ENCODE measurements at regions not wholly inside any gene's neighbourhood (a gene's known extent, or its start where the extent isn't known, plus 50 kb on each side); places are given as distances from the start of the nearest gene placed in this dataset.

DNA sequence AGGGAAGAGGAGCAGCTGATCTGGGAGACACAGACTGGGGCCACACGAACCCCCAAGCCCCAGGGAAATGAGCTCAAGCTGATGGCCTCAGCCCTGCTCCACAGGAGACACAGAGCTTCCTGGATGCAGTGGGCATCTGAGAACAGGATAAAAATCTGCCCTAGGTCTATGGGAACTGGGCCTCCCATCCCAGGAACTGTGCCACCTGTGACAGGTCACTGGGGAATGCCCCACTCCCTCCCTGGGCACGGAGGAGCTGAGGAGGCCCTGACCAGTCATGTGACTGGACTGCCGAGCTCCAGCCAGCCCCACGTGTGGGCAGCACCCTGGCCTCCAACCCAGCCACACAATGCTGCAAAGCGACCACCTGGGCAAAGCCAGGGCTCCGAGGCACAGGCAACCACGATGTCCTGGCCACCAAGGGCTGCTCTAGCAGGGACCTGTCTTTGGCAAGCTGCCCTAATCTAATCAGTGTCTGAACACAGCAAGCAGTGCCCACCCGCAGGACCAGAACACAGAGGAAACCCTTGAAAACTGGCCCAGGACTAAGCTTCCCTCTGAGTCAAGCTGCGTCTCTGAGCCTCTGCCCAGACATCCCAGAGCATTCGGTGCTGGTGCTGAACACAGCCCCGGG, 57.8 kb upstream of the ID2 start:
- ATAC-seq (no peak), DNase-seq (ENCODE audit: low read depth, low spot score) (no peak)
- Histone ChIP-seq H2AFZ (ENCODE audit: low read depth, low read length, poor library complexity, severe bottlenecking) (no peak overlapping the region), H3K4me2 (ENCODE audit: low read length) (no peak overlapping the region), H3K27ac (ENCODE audit: low read depth, low read length) (no peak overlapping the region), H3K27me3 (ENCODE audit: insufficient read depth, low read length) (no peaks in the 10 kb centered on the region), H3K4me3 (replicated peaks in 1 of 2; ENCODE audit: low read depth in 1 of 2, low read length in 2 of 2) (no peak overlapping the region), H4K20me1 (ENCODE audit: insufficient read depth) (no peaks in the 10 kb centered on the region), H3K9ac (ENCODE audit: low read length) (no peak overlapping the region), H3K9me2 (ENCODE audit: insufficient read depth) (no peaks in the 10 kb centered on the region), H3K4me1 (ENCODE audit: control insufficient read depth in 1 of 2, insufficient read depth in 2 of 2, low read length in 2 of 2) (peaks cover 30 to 49% of the 10 kb centered on the region in 2 experiments), H3K36me3 (ENCODE audit: control insufficient read depth in 1 of 2, insufficient read depth in 2 of 2, low read length in 2 of 2) (no peaks in the 10 kb centered on the region), H3K9me3 (ENCODE audit: control insufficient read depth in 1 of 2, insufficient read depth in 1 of 2, low read depth in 1 of 2, low read length in 2 of 2) (no peaks in the 10 kb centered on the region), H3K79me2 (ENCODE audit: insufficient read depth, low read length) (no peaks in the 10 kb centered on the region)
- TF ChIP-seq EZH2phosphoT487 (IDR thresholded peaks at IDR 0.05; ENCODE audit: borderline replicate concordance), result no peak
- TF ChIP-seq ZNF274 (IDR thresholded peaks at IDR 0.05; ENCODE audit: low read depth, low read length), result no peak
- TF ChIP-seq ZFX (IDR thresholded peaks at IDR 0.05), result no peak
- no peak for TF ChIP-seq YY1 (IDR thresholded peaks at IDR 0.05; ENCODE audit: extremely low read depth, insufficient replicate concordance, low read depth, low read length)
- BruUV-seq (replicated peaks), result no TSS peak
- POLR2A ChIA-PET, result interaction anchor here (0.8 to 1.7 kb wide), 2 partner anchors 56 to 58 kb away, joined by 3 to 7 read pairs; partner anchors contain the start of gene ID2
- intact Hi-C loops (cut with micrococcal nuclease), result no loop called here
- CTCF ChIA-PET, result no interaction called here
- RAD21 ChIA-PET (ENCODE audit: low non-redundant PET in 1 of 2, low total read pairs in 2 of 2, uncharacterized antibody in 2 of 2, unreplicated experiment in 2 of 2), result no interaction called here

DNA sequence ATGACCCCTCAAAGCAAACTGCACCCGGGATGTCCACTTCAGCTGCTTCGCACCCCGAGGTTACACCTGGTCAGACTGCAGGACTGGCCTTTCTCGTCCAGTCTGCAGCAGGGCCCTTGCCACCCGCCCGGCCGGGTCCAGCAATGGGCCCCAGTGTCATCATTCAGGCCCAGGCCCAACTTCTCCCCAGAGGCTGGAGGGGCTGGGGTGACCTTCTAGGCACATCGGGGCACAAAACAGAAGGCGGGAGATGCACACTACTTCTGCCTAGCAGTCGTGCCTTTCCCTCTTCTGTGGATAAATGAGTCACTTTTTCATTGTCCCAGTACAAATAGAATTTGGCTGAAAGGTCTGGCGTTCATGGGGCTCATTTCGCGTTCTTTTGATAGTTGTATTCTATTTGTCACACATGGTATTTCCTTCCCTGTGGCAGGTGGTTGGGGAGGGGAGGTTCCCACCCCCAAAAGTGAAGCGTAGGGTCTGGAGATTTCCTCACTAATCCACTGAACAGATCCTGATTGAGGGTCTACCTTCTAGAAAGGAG, 56.9 kb upstream of the ID2 start:
- H2AFZ ChIP-seq (ENCODE audit: low read depth, low read length, poor library complexity, severe bottlenecking), result no peak overlapping the region
- TF ChIP-seq, protein P1, sequence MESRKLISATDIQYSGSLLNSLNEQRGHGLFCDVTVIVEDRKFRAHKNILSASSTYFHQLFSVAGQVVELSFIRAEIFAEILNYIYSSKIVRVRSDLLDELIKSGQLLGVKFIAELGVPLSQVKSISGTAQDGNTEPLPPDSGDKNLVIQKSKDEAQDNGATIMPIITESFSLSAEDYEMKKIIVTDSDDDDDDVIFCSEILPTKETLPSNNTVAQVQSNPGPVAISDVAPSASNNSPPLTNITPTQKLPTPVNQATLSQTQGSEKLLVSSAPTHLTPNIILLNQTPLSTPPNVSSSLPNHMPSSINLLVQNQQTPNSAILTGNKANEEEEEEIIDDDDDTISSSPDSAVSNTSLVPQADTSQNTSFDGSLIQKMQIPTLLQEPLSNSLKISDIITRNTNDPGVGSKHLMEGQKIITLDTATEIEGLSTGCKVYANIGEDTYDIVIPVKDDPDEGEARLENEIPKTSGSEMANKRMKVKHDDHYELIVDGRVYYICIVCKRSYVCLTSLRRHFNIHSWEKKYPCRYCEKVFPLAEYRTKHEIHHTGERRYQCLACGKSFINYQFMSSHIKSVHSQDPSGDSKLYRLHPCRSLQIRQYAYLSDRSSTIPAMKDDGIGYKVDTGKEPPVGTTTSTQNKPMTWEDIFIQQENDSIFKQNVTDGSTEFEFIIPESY (IDR thresholded peaks at IDR 0.05; ENCODE audit: extremely low read depth, insufficient replicate concordance, low read length), result no peak
- TF ChIP-seq TCF7L2 (IDR thresholded peaks at IDR 0.05; ENCODE audit: borderline replicate concordance, extremely low read depth, insufficient read depth, insufficient read length) (no peak), ELF1 (IDR thresholded peaks at IDR 0.05; ENCODE audit: borderline replicate concordance, low read depth) (no peak), ZFX (IDR thresholded peaks at IDR 0.05) (no peak), POLR2AphosphoS5 (IDR thresholded peaks at IDR 0.05; ENCODE audit: low read depth, low read length) (no peak), JUND (IDR thresholded peaks at IDR 0.05) (no peak)
- TF ChIP-seq, protein P2, sequence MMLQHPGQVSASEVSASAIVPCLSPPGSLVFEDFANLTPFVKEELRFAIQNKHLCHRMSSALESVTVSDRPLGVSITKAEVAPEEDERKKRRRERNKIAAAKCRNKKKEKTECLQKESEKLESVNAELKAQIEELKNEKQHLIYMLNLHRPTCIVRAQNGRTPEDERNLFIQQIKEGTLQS (IDR thresholded peaks at IDR 0.05), result no peak
- intact Hi-C loops (cut with micrococcal nuclease), result no loop called here
- RAD21 ChIA-PET (ENCODE audit: low non-redundant PET in 1 of 2, low total read pairs in 2 of 2, uncharacterized antibody in 2 of 2, unreplicated experiment in 2 of 2), result no interaction called here
- H3K4me3 ChIP-seq (replicated peaks in 1 of 2; ENCODE audit: low read depth in 1 of 2, low read length in 2 of 2), result no peak overlapping the region
- ATAC-seq (no peak), DNase-seq (ENCODE audit: low read depth, low spot score) (no peak)
- no peaks in the 10 kb centered on the region for H3K9me2 ChIP-seq (ENCODE audit: insufficient read depth)
- BruUV-seq (replicated peaks), result no TSS peak
- H3K27me3 ChIP-seq (ENCODE audit: insufficient read depth, low read length), result no peaks in the 10 kb centered on the region
- POLR2A ChIA-PET, result interaction anchor here (1.7 kb wide), 1 partner anchor 57 kb away, joined by 7 read pairs; the partner anchor contains the start of gene ID2
- H3K27ac ChIP-seq (ENCODE audit: low read depth, low read length), result no peak overlapping the region
- H3K9me3 ChIP-seq (ENCODE audit: control insufficient read depth in 1 of 2, insufficient read depth in 1 of 2, low read depth in 1 of 2, low read length in 2 of 2), result no peaks in the 10 kb centered on the region
- H3K36me3 ChIP-seq (ENCODE audit: control insufficient read depth in 1 of 2, insufficient read depth in 2 of 2, low read length in 2 of 2), result no peaks in the 10 kb centered on the region
- H4K20me1 ChIP-seq (ENCODE audit: insufficient read depth), result no peaks in the 10 kb centered on the region
- CTCF ChIA-PET, result no interaction called here
- H3K4me1 ChIP-seq (ENCODE audit: control insufficient read depth in 1 of 2, insufficient read depth in 2 of 2, low read length in 2 of 2), result peaks cover 39 to 58% of the 10 kb centered on the region in 2 experiments
- H3K79me2 ChIP-seq (ENCODE audit: insufficient read depth, low read length), result no peaks in the 10 kb centered on the region
- H3K9ac ChIP-seq (ENCODE audit: low read length), result no peak overlapping the region
- H3K4me2 ChIP-seq (ENCODE audit: low read length), result no peak overlapping the region
